HCT116 (cell line): ENCODE measurements at regions not wholly inside any gene's neighbourhood (a gene's known extent, or its start where the extent isn't known, plus 50 kb on each side); places are given as distances from the start of the nearest gene placed in this dataset.

Experiments used
- CTCF ChIP-seq, 3 experiments: fragments of 200-600 bp in 1 of 3; sonication (generic) in 1 of 3; IDR thresholded peaks in 2 of 3; conservative IDR thresholded peaks in 1 of 3; 2 replicates each; pipeline ENCODE4 v1.5.1; 2012 to 2017; ENCODE audit warnings: low read depth in 2 of 3, low read length in 2 of 3, antibody characterized with exemption in 1 of 3, borderline replicate concordance in 1 of 3, control low read depth in 1 of 3, mild to moderate bottlenecking in 1 of 3, mixed read lengths in 1 of 3, mixed run types in 1 of 3, moderate library complexity in 1 of 3; ENCODE audit not compliant: insufficient read depth in 1 of 3
- EZH2 ChIP-seq: fragments of 200-600 bp; sonication (generic); IDR thresholded peaks from 2 replicates; pipeline ENCODE4 v1.6.1; 2017; ENCODE audit warnings: antibody characterized with exemption, mixed run types
- REST ChIP-seq: IDR thresholded peaks from 2 replicates; pipeline ENCODE4 v1.6.1; 2012; ENCODE audit warnings: low read depth

GRCh38 chr16:59263955-59264354 is 529.8 kb upstream of the GOT2 start:
- no peak for TF ChIP-seq EZH2
- no peak for TF ChIP-seq REST
- TF ChIP-seq CTCF (IDR thresholded peaks at IDR 0.05 in 2 of 3, conservative IDR thresholded peaks at IDR 0.05 in 1 of 3; ENCODE audit: borderline replicate concordance in 1 of 3, insufficient read depth in 1 of 3, low read depth in 2 of 3, low read length in 2 of 3): no peak
